Kidney (tissue), 13 donors: ENCODE measurements at regions not wholly inside any gene's neighbourhood (a gene's known extent, or its start where the extent isn't known, plus 50 kb on each side); places are given as distances from the start of the nearest gene placed in this dataset.

Experiments
- DNase-seq, 5 donors: peaks; one replicate each; pipeline ENCODE4 v3.0.0-alpha.2; 2013 to 2020
- FAIRE-seq: peaks from 2 replicates; lab custom pipeline; 2012; peaks lifted over from hg19 to GRCh38; lab: Jason Lieb, UNC
- H3K27ac ChIP-seq, 2 donors: one replicate each; pipeline ENCODE4 v1.7.0; 2013; ENCODE audit warnings: low read depth in 2 of 2, low read length in 2 of 2, inconsistent platforms in 1 of 2
- H3K27me3 ChIP-seq: one replicate; pipeline ENCODE4 v1.7.1; 2013; ENCODE audit warnings: low read length, inconsistent platforms; ENCODE audit not compliant: control insufficient read depth, insufficient read depth
- H3K36me3 ChIP-seq, 3 donors: one replicate each; pipeline versions ENCODE4 v1.7.0 to v1.7.1; 2013; ENCODE audit warnings: low read length in 3 of 3, control low read depth in 1 of 3, inconsistent platforms in 1 of 3; ENCODE audit not compliant: insufficient read depth in 3 of 3, control insufficient read depth in 2 of 3
- H3K4me1 ChIP-seq, 3 donors: one replicate each; pipeline versions ENCODE4 v1.7.0 to v1.7.1; 2013; ENCODE audit warnings: low read length in 3 of 3, inconsistent platforms in 1 of 3, low read depth in 1 of 3; ENCODE audit not compliant: control insufficient read depth in 2 of 3, insufficient read depth in 2 of 3
- H3K4me3 ChIP-seq, 3 donors: one replicate each; pipeline versions ENCODE4 v1.7.0 to v1.8.1; 2013; ENCODE audit warnings: low read length in 3 of 3, control low read depth in 1 of 3, inconsistent platforms in 1 of 3
- H3K9ac ChIP-seq, 3 donors: one replicate each; pipeline versions ENCODE4 v1.7.0 to v1.7.1; 2013; ENCODE audit warnings: low read length in 3 of 3, control low read depth in 1 of 3, inconsistent platforms in 1 of 3
- H3K9me3 ChIP-seq, 3 donors: one replicate each; pipeline versions ENCODE4 v1.7.0 to v1.7.1; 2013; ENCODE audit warnings: low read length in 3 of 3, control low read depth in 1 of 3, inconsistent platforms in 1 of 3; ENCODE audit not compliant: control insufficient read depth in 2 of 3, insufficient read depth in 1 of 3
- intact Hi-C: fragments of 100-400 bp; cut with DNase I; formaldehyde crosslinking; loops from one replicate; pipeline ENCODE4 v1.11.1; 2022
- TF ChIP-seq, protein P1 (sequence below): IDR thresholded peaks from 3 replicates; pipeline ENCODE4 v1.5.1; 2012; ENCODE audit warnings: mild to moderate bottlenecking, moderate library complexity, borderline replicate concordance; ENCODE audit not compliant: insufficient read depth; ENCODE audit errors: extremely low read depth
- donor health status: control.
- donor health status: control.
- donor health status: control.
- donor health status: control.
- donor health status: control.
- donor health status: DM: yes; HTN: yes; CAD: no.
- donor health status: Normal renal cell carcinoma (clear cell type).

DNA sequence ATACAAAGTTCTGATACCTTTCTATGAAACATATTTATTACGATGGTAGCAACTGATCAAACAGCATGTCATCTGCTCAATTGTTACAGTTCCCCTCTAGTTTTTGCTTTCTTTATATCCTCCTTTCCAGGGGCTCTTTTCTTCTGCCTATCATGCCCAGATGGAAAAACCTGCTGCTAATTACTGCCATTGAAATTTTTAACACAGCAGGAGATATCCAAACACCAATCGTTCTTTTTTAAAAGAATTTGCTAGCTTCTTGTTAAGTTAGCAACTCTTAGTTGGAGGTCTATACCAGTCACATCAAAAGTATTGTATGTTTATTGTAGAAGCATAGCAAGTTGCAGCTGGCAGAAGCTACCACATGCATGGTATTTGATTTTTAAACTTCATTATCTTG, 768.5 kb downstream of the NXPH1 start:
- no peak overlapping the region for H3K4me3 ChIP-seq
- no peaks in the 10 kb centered on the region for H3K9me3 ChIP-seq
- no peaks in the 10 kb centered on the region for H3K4me1 ChIP-seq
- H3K9ac ChIP-seq, result no peak overlapping the region
- H3K27ac ChIP-seq, result no peak overlapping the region
- TF ChIP-seq, protein P1, sequence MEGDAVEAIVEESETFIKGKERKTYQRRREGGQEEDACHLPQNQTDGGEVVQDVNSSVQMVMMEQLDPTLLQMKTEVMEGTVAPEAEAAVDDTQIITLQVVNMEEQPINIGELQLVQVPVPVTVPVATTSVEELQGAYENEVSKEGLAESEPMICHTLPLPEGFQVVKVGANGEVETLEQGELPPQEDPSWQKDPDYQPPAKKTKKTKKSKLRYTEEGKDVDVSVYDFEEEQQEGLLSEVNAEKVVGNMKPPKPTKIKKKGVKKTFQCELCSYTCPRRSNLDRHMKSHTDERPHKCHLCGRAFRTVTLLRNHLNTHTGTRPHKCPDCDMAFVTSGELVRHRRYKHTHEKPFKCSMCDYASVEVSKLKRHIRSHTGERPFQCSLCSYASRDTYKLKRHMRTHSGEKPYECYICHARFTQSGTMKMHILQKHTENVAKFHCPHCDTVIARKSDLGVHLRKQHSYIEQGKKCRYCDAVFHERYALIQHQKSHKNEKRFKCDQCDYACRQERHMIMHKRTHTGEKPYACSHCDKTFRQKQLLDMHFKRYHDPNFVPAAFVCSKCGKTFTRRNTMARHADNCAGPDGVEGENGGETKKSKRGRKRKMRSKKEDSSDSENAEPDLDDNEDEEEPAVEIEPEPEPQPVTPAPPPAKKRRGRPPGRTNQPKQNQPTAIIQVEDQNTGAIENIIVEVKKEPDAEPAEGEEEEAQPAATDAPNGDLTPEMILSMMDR, result no peak
- FAIRE-seq (no peak), DNase-seq (no peak)
- no peaks in the 10 kb centered on the region for H3K27me3 ChIP-seq
- intact Hi-C loops, result no loop called here
- no peaks in the 10 kb centered on the region for H3K36me3 ChIP-seq

DNA sequence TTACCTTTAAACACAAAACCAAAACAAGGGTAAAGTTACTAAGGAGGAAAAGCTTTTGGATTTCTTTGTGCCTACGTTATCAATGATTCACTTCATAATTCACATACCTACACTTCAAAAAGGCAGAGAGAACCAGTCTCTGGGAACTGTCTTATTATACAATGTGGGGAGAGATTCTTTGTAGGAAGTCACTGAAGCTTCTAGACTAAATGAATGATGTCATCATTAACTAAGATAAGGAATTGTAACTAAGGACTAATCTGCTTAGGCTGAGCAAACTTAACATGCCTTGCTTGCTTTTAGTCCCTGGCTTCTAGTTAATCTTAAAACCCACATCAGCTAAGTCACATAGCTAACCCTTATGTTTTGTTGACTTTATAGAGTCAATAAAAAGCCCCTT, 771.2 kb downstream of the NXPH1 start:
- H3K9me3 ChIP-seq, result no peaks in the 10 kb centered on the region
- H3K27me3 ChIP-seq, result no peaks in the 10 kb centered on the region
- H3K27ac ChIP-seq, result no peak overlapping the region
- H3K4me3 ChIP-seq, result no peak overlapping the region
- FAIRE-seq, result no peak
- no peak for DNase-seq
- no peak overlapping the region for H3K9ac ChIP-seq
- TF ChIP-seq, protein P1, result no peak
- no peaks in the 10 kb centered on the region for H3K36me3 ChIP-seq
- no peaks in the 10 kb centered on the region for H3K4me1 ChIP-seq
- intact Hi-C loops, result no loop called here

DNA sequence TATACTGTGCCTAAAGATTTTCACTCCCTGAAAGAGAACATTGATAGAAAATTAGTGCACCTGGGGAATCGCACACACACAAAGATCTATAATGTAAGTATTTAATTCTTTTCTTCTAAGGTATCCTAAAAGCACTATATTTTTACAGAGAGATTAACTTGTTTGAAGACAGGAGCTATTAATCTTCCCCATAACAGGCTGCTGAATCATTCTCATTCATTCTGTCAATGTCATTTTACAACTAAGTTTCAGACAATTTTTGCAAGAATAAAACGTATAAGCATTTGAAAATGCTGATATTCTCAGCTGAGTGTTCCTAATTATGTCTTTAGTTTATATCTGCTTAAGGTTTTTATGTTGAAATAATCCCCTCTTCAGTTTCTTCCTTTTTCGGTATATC, 776.7 kb downstream of the NXPH1 start:
- intact Hi-C loops, result no loop called here
- H3K9ac ChIP-seq, result no peak overlapping the region
- H3K36me3 ChIP-seq, result no peaks in the 10 kb centered on the region
- no peaks in the 10 kb centered on the region for H3K9me3 ChIP-seq
- no peaks in the 10 kb centered on the region for H3K4me1 ChIP-seq
- FAIRE-seq, result no peak
- TF ChIP-seq, protein P1, result no peak
- no peaks in the 10 kb centered on the region for H3K27me3 ChIP-seq
- no peak overlapping the region for H3K4me3 ChIP-seq
- no peak for DNase-seq
- no peak overlapping the region for H3K27ac ChIP-seq

DNA sequence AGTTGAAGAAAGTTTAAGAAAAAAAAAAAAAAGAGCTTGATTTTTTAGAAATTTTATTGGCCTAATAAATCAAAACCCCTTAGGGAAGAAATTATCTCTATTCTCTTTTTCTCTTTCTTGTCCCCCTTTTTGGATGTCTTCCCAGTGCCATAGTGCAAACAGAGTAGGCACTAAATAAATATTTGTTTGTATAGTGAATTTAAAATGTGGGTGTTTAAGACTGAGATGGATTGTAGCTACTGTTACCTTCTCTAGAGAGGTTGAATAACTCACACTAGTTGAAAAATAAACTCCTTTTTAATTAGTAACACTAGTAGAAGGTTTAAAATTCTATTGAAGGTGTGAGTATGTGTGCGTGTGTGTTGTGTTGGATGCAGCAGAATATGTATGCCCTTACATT, 783.8 kb downstream of the NXPH1 start:
- no peaks in the 10 kb centered on the region for H3K9me3 ChIP-seq
- DNase-seq (no peak), FAIRE-seq (no peak)
- no peaks in the 10 kb centered on the region for H3K4me1 ChIP-seq
- H3K4me3 ChIP-seq, result no peak overlapping the region
- H3K36me3 ChIP-seq, result no peaks in the 10 kb centered on the region
- no peak overlapping the region for H3K27ac ChIP-seq
- TF ChIP-seq, protein P1, result no peak
- H3K9ac ChIP-seq, result no peak overlapping the region
- H3K27me3 ChIP-seq, result no peaks in the 10 kb centered on the region
- intact Hi-C loops, result no loop called here
